Colonic mucosa (tissue), 4 donors: ENCODE measurements at regions not wholly inside any gene's neighbourhood (a gene's known extent, or its start where the extent isn't known, plus 50 kb on each side); places are given as distances from the start of the nearest gene placed in this dataset.

Experiments used
- DNase-seq: peaks from one replicate; pipeline ENCODE4 v3.0.0-alpha.2; 2020
- H3K27ac ChIP-seq: fragments of 200-600 bp; one replicate; pipeline ENCODE4 v1.8.0; 2021
- H3K27me3 ChIP-seq: fragments of 200-600 bp; one replicate; pipeline ENCODE4 v1.8.0; 2021
- H3K36me3 ChIP-seq: fragments of 200-600 bp; one replicate; pipeline ENCODE4 v1.8.0; 2021
- H3K4me1 ChIP-seq: fragments of 200-600 bp; one replicate; pipeline ENCODE4 v1.8.0; 2021; ENCODE audit warnings: mild to moderate bottlenecking
- H3K4me3 ChIP-seq: fragments of 200-600 bp; one replicate; pipeline ENCODE4 v1.8.0; 2021
- H3K9ac ChIP-seq, 2 donors: one replicate each; pipeline ENCODE4 v1.7.0; 2013; ENCODE audit warnings: control low read depth in 2 of 2, low read depth in 2 of 2, low read length in 2 of 2
- H3K9me3 ChIP-seq: fragments of 200-600 bp; one replicate; pipeline ENCODE4 v1.8.0; 2021
- CTCF ChIP-seq: fragments of 200-600 bp; IDR thresholded peaks from one replicate; pipeline ENCODE4 v1.8.0; 2022; ENCODE audit warnings: antibody characterized with exemption, mild to moderate bottlenecking
- intact Hi-C: fragments of 100-400 bp; cut with DNase I; formaldehyde crosslinking; loops from one replicate; pipeline ENCODE4 v1.14.1; 2022
- donor health status: healthy.
- donor health status: DM: no; HTN: no; CAD: no.
- donor health status: DM: no; HTN: no; CAD: no.

- DNase-seq, result no peak
- H3K27ac ChIP-seq, result no peak overlapping the region
- intact Hi-C loops, result no loop called here
Measured at GRCh38 chrX:79557212-79557611, 190.1 kb upstream of the ITM2A start.

GRCh38 chrX:79556800-79557199 lies 189.7 kb upstream of the ITM2A start:
- intact Hi-C loops, result no loop called here
- no peaks in the 10 kb centered on the region for H3K36me3 ChIP-seq
- H3K4me1 ChIP-seq, result no peaks in the 10 kb centered on the region
- no peaks in the 10 kb centered on the region for H3K27me3 ChIP-seq
- H3K9ac ChIP-seq, result no peak overlapping the region
- H3K27ac ChIP-seq, result no peak overlapping the region
- no peak overlapping the region for H3K4me3 ChIP-seq
- no peaks in the 10 kb centered on the region for H3K9me3 ChIP-seq
- TF ChIP-seq CTCF, result no peak
- no peak for DNase-seq

More at GRCh38 chrX:79557212-79557611, 190.1 kb upstream of the ITM2A start:
- Histone ChIP-seq H3K27me3 (no peaks in the 10 kb centered on the region), H3K9me3 (no peaks in the 10 kb centered on the region), H3K9ac (no peak overlapping the region), H3K4me1 (no peaks in the 10 kb centered on the region), H3K36me3 (no peaks in the 10 kb centered on the region), H3K4me3 (no peak overlapping the region)
- no peak for TF ChIP-seq CTCF

- intact Hi-C loops, result no loop called here
- DNase-seq, result no peak
- Histone ChIP-seq H3K9ac (no peak overlapping the region), H3K4me3 (no peak overlapping the region), H3K27ac (no peak overlapping the region), H3K4me1 (no peaks in the 10 kb centered on the region), H3K27me3 (no peaks in the 10 kb centered on the region), H3K9me3 (no peaks in the 10 kb centered on the region), H3K36me3 (no peaks in the 10 kb centered on the region)
- TF ChIP-seq CTCF, result no peak
Measured at GRCh38 chrX:79530310-79531108, 163.4 kb upstream of the ITM2A start.

- peak; percentile 28 for DNase-seq
- Histone ChIP-seq H3K9ac (no peak overlapping the region), H3K27me3 (no peaks in the 10 kb centered on the region), H3K36me3 (no peaks in the 10 kb centered on the region), H3K27ac (no peak overlapping the region), H3K4me1 (no peaks in the 10 kb centered on the region), H3K4me3 (no peak overlapping the region), H3K9me3 (no peaks in the 10 kb centered on the region)
- intact Hi-C loops, result no loop called here
- peak; percentile 27 for TF ChIP-seq CTCF
Measured at GRCh38 chrX:79524642-79525041, 157.5 kb upstream of the ITM2A start.

GRCh38 chrX:79515529-79515928 lies 148.4 kb upstream of the ITM2A start:
- intact Hi-C loops, result no loop called here

More at GRCh38 chrX:79515529-79515928, 148.4 kb upstream of the ITM2A start:
- Histone ChIP-seq H3K27ac (no peak overlapping the region), H3K4me3 (no peak overlapping the region), H3K9me3 (no peaks in the 10 kb centered on the region), H3K9ac (no peak overlapping the region), H3K36me3 (no peaks in the 10 kb centered on the region), H3K4me1 (no peaks in the 10 kb centered on the region), H3K27me3 (no peaks in the 10 kb centered on the region)
- no peak for DNase-seq
- no peak for TF ChIP-seq CTCF
